ENCODE measurements at regions not wholly inside any gene's neighbourhood (a gene's known extent, or its start where the extent isn't known, plus 50 kb on each side); places are given as distances from the start of the nearest gene placed in this dataset.

DNA sequence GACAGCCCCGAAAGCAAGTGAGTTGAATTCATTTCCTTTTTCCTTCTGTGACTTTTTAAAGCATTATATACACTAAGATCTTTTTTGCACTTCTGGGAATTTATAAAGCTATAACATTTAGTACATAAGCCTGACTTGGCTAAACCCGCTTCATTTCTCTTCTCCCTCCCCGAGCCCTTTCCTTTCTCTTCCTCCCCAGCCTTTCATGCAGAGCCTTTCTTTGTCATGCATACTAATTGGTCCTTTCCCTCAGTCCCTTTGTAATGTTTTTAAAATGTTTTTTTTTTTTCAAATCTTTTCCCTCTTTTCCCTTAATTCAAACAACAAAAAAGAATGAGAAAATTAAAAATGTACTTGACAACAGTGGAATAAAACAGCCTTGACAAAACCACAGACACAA is 246.4 kb downstream of the PSAT1 start:
- H3K79me2 ChIP-seq (ENCODE audit: insufficient read depth, low read length): no peaks in the 10 kb centered on the region
- no peaks in the 10 kb centered on the region for H4K20me1 ChIP-seq (ENCODE audit: insufficient read depth, low read length)
- H3K4me1 Mint-ChIP-seq (ENCODE audit: low read depth, unreplicated experiment): peaks cover 19% of the 10 kb centered on the region
- H3K4me3 ChIP-seq (ENCODE audit: insufficient read depth, low read depth, low read length): no peak overlapping the region
- no peaks in the 10 kb centered on the region for H3K36me3 Mint-ChIP-seq (ENCODE audit: low read depth, unreplicated experiment)
- H3K9me3 Mint-ChIP-seq (ENCODE audit: unreplicated experiment): peaks cover 2% of the 10 kb centered on the region
- H3K27ac ChIP-seq (ENCODE audit: low read depth, low read length): no peak overlapping the region
- no peaks in the 10 kb centered on the region for H3K36me3 ChIP-seq (ENCODE audit: insufficient read depth, low read length)
- H3K4me1 ChIP-seq (ENCODE audit: insufficient read depth, low read length): peaks cover 10% of the 10 kb centered on the region
- H3K4me3 Mint-ChIP-seq (ENCODE audit: unreplicated experiment): no peak overlapping the region
- no peak overlapping the region for H3K27ac Mint-ChIP-seq (ENCODE audit: unreplicated experiment)
- FAIRE-seq: no peak
- TF ChIP-seq, protein P1, sequence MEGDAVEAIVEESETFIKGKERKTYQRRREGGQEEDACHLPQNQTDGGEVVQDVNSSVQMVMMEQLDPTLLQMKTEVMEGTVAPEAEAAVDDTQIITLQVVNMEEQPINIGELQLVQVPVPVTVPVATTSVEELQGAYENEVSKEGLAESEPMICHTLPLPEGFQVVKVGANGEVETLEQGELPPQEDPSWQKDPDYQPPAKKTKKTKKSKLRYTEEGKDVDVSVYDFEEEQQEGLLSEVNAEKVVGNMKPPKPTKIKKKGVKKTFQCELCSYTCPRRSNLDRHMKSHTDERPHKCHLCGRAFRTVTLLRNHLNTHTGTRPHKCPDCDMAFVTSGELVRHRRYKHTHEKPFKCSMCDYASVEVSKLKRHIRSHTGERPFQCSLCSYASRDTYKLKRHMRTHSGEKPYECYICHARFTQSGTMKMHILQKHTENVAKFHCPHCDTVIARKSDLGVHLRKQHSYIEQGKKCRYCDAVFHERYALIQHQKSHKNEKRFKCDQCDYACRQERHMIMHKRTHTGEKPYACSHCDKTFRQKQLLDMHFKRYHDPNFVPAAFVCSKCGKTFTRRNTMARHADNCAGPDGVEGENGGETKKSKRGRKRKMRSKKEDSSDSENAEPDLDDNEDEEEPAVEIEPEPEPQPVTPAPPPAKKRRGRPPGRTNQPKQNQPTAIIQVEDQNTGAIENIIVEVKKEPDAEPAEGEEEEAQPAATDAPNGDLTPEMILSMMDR (IDR thresholded peaks at IDR 0.05; ENCODE audit: insufficient read depth, low read depth, low read length): no peak
- TF ChIP-seq EZH2 (IDR thresholded peaks at IDR 0.05; ENCODE audit: insufficient read depth, low read length): no peak
- no peak overlapping the region for H2AFZ ChIP-seq (ENCODE audit: low read depth, low read length)
- peaks cover 7% of the 10 kb centered on the region for H3K27me3 Mint-ChIP-seq (ENCODE audit: low read depth, unreplicated experiment)
- no peaks in the 10 kb centered on the region for H3K9me3 ChIP-seq (ENCODE audit: insufficient read depth, low read depth, low read length)
- no peak for DNase-seq (ENCODE audit: low read depth)
- H3K4me2 ChIP-seq (ENCODE audit: low read length): no peak overlapping the region
- no peak overlapping the region for H3K9ac ChIP-seq (ENCODE audit: low read length)
- peaks cover 9% of the 10 kb centered on the region for H3K27me3 ChIP-seq (ENCODE audit: insufficient read depth, low read length)

DNA sequence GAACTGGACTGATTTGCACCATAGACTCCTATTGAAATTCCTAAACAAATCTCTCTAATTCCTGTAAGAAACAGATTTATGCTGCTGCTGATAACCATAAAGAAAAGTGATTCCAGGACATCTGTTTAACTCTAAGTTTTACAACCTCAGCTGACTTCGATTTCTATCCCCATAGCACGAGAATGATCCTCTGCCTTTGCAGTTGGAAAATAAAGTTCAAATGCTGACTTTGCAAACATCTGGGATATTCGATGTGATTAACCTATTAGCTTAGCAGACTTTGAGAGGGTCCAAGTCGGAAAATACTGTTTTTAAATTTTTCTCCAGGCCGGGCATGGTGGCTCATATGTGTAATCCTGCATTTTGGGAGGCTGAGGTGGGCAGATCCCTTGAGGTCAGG is 247.3 kb downstream of the PSAT1 start:
- Histone ChIP-seq H3K79me2 (ENCODE audit: insufficient read depth, low read length) (no peaks in the 10 kb centered on the region), H3K27ac (ENCODE audit: low read depth, low read length) (no peak overlapping the region), H3K4me2 (ENCODE audit: low read length) (no peak overlapping the region), H3K9me3 (ENCODE audit: insufficient read depth, low read depth, low read length) (no peaks in the 10 kb centered on the region), H3K4me3 (ENCODE audit: insufficient read depth, low read depth, low read length) (no peak overlapping the region), H3K27me3 (ENCODE audit: insufficient read depth, low read length) (peaks cover 9% of the 10 kb centered on the region), H4K20me1 (ENCODE audit: insufficient read depth, low read length) (no peaks in the 10 kb centered on the region), H3K9ac (ENCODE audit: low read length) (no peak overlapping the region), H2AFZ (ENCODE audit: low read depth, low read length) (no peak overlapping the region), H3K4me1 (ENCODE audit: insufficient read depth, low read length) (peaks cover 10% of the 10 kb centered on the region), H3K36me3 (ENCODE audit: insufficient read depth, low read length) (no peaks in the 10 kb centered on the region)
- H3K9me3 Mint-ChIP-seq (ENCODE audit: unreplicated experiment): peaks cover 2% of the 10 kb centered on the region
- H3K4me1 Mint-ChIP-seq (ENCODE audit: low read depth, unreplicated experiment): peaks cover 15% of the 10 kb centered on the region
- H3K4me3 Mint-ChIP-seq (ENCODE audit: unreplicated experiment): no peak overlapping the region
- no peak for FAIRE-seq
- no peak overlapping the region for H3K27ac Mint-ChIP-seq (ENCODE audit: unreplicated experiment)
- no peaks in the 10 kb centered on the region for H3K36me3 Mint-ChIP-seq (ENCODE audit: low read depth, unreplicated experiment)
- H3K27me3 Mint-ChIP-seq (ENCODE audit: low read depth, unreplicated experiment): peaks cover 7% of the 10 kb centered on the region
- TF ChIP-seq EZH2 (IDR thresholded peaks at IDR 0.05; ENCODE audit: insufficient read depth, low read length): no peak
- TF ChIP-seq, protein P1 (IDR thresholded peaks at IDR 0.05; ENCODE audit: insufficient read depth, low read depth, low read length): no peak
- no peak for DNase-seq (ENCODE audit: low read depth)

DNA sequence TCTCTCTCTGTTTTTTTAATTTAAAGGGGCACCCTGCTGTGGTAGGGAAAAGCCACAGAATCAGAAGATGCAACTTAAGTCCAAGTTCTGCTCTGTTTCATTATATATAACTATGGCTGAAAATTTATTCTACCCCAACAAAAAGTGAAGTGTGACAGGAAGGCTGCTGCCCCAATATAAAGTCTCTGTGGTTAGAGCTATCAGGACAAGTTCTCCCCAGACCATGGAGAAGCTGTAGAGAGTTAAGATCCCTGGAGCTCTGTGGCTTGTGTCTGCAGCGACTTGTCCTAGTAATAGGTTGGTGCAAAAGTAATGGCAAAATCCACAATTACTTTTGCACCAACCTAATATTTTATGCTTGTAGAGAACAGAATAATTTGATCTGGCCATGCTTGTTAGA is 250.9 kb downstream of the PSAT1 start:
- FAIRE-seq (no peak), DNase-seq (ENCODE audit: low read depth) (no peak)
- peaks cover 6% of the 10 kb centered on the region for H3K4me1 Mint-ChIP-seq (ENCODE audit: low read depth, unreplicated experiment)
- Histone ChIP-seq H4K20me1 (ENCODE audit: insufficient read depth, low read length) (no peaks in the 10 kb centered on the region), H3K4me1 (ENCODE audit: insufficient read depth, low read length) (no peaks in the 10 kb centered on the region), H3K27ac (ENCODE audit: low read depth, low read length) (no peak overlapping the region), H2AFZ (ENCODE audit: low read depth, low read length) (no peak overlapping the region), H3K79me2 (ENCODE audit: insufficient read depth, low read length) (no peaks in the 10 kb centered on the region), H3K9ac (ENCODE audit: low read length) (no peak overlapping the region), H3K4me3 (ENCODE audit: insufficient read depth, low read depth, low read length) (no peak overlapping the region), H3K27me3 (ENCODE audit: insufficient read depth, low read length) (peaks cover 9% of the 10 kb centered on the region), H3K36me3 (ENCODE audit: insufficient read depth, low read length) (no peaks in the 10 kb centered on the region), H3K9me3 (ENCODE audit: insufficient read depth, low read depth, low read length) (no peaks in the 10 kb centered on the region), H3K4me2 (ENCODE audit: low read length) (no peak overlapping the region)
- no peak overlapping the region for H3K27ac Mint-ChIP-seq (ENCODE audit: unreplicated experiment)
- no peaks in the 10 kb centered on the region for H3K36me3 Mint-ChIP-seq (ENCODE audit: low read depth, unreplicated experiment)
- peaks cover 2% of the 10 kb centered on the region for H3K9me3 Mint-ChIP-seq (ENCODE audit: unreplicated experiment)
- no peak overlapping the region for H3K4me3 Mint-ChIP-seq (ENCODE audit: unreplicated experiment)
- TF ChIP-seq EZH2 (IDR thresholded peaks at IDR 0.05; ENCODE audit: insufficient read depth, low read length): no peak
- TF ChIP-seq, protein P1 (IDR thresholded peaks at IDR 0.05; ENCODE audit: insufficient read depth, low read depth, low read length): no peak
- H3K27me3 Mint-ChIP-seq (ENCODE audit: low read depth, unreplicated experiment): peaks cover 7% of the 10 kb centered on the region

All from astrocyte (in vitro differentiated cells and primary cell).